K562 (cell line): ENCODE measurements at regions not wholly inside any gene's neighbourhood (a gene's known extent, or its start where the extent isn't known, plus 50 kb on each side); places are given as distances from the start of the nearest gene placed in this dataset.

Experiments
- ATAC-seq: fragments of 200-7000 bp; cut with Tn5 transposase; 3 replicates; pipeline ENCODE4 v1.9.1; 2020; ENCODE audit warnings: moderate library complexity
- BruUV-seq: library from RNA; stranded (reverse); fragments of 400-500 nt; replicated peaks from 2 replicates; lab custom pipeline; 2021; lab: Mats Ljungman, UMichigan
- CTCF ChIA-PET: fragments of 300-600 bp; formaldehyde crosslinking; extraction: SDS; loops from one replicate; lab custom pipeline; 2021; ENCODE audit warnings: low intra/inter-chr PET ratio; lab: Yijun Ruan, JAX
- POLR2A ChIA-PET: fragments of 300-600, 350-650 bp; sonication (Branson Sonifier 250); formaldehyde crosslinking; extraction: SDS; loops from one replicate; lab custom pipeline; 2021; ENCODE audit warnings: antibody characterized with exemption, inconsistent platforms; lab: Yijun Ruan, JAX
- DNase-seq, 4 experiments: peaks; one replicate each; pipeline versions ENCODE4 v3.0.0 to v3.0.0-alpha.2; 2011 to 2018; ENCODE audit warnings: low spot score in 3 of 4, mixed read lengths in 3 of 4; ENCODE audit errors: extremely low read depth in 1 of 4
- FAIRE-seq: peaks from 2 replicates; lab custom pipeline; 2011; peaks lifted over from hg19 to GRCh38; lab: Jason Lieb, UNC
- H2AFZ ChIP-seq: 2 replicates; pipeline ENCODE4 v1.6.0; 2011; ENCODE audit warnings: low read depth, low read length, control low read depth, inconsistent platforms
- H3K27ac ChIP-seq: fragments of 200-600 bp; 3 replicates; pipeline ENCODE4 v1.8.0; 2011; ENCODE audit warnings: low read depth, mild to moderate bottlenecking, control low read depth, inconsistent platforms, low read length, moderate library complexity, mixed read lengths; ENCODE audit errors: extremely low read depth
- H3K27me3 ChIP-seq, 2 experiments: fragments of 300-600 bp in 1 of 2; 2 replicates in 1 of 2; 3 replicates in 1 of 2; pipeline versions ENCODE4 v1.6.0 to v1.8.0; 2011; ENCODE audit warnings: inconsistent platforms in 2 of 2, low read length in 2 of 2, mild to moderate bottlenecking in 1 of 2, mixed read lengths in 1 of 2, moderate library complexity in 1 of 2; ENCODE audit not compliant: control insufficient read depth in 2 of 2, insufficient read depth in 2 of 2
- H3K36me3 ChIP-seq: fragments of 300-600 bp; 3 replicates; pipeline ENCODE4 v1.8.0; 2011; ENCODE audit warnings: mild to moderate bottlenecking, low read length, inconsistent platforms; ENCODE audit not compliant: control insufficient read depth, insufficient read depth
- H3K4me1 ChIP-seq, 2 experiments: fragments of 200-600 bp in 1 of 2; replicated peaks in 1 of 2; 2 replicates in 1 of 2; 3 replicates in 1 of 2; pipeline versions ENCODE4 v1.5.1 to v1.8.0; 2011; ENCODE audit warnings: inconsistent platforms in 2 of 2, low read length in 2 of 2, mild to moderate bottlenecking in 1 of 2, mixed read lengths in 1 of 2, moderate library complexity in 1 of 2; ENCODE audit not compliant: control insufficient read depth in 2 of 2, insufficient read depth in 2 of 2
- H3K4me2 ChIP-seq: 2 replicates; pipeline ENCODE4 v1.6.1; 2011; ENCODE audit warnings: low read length, control low read depth, inconsistent platforms, mixed read lengths; ENCODE audit not compliant: insufficient read depth
- H3K4me3 ChIP-seq: fragments of 200-600 bp; sonication (generic), shearing (Covaris generic); 2 replicates; pipeline ENCODE4 v1.5.1; 2016; ENCODE audit warnings: control low read depth, inconsistent platforms
- H3K79me2 ChIP-seq: fragments of 200-600 bp; 3 replicates; pipeline ENCODE4 v1.8.0; 2011; ENCODE audit warnings: low read length, inconsistent platforms; ENCODE audit not compliant: control insufficient read depth, insufficient read depth
- H3K9ac ChIP-seq, 2 experiments: 2 replicates each; pipeline versions ENCODE4 v1.6.0 to v1.6.1; 2011; ENCODE audit warnings: low read depth in 2 of 2, low read length in 2 of 2, control low read depth in 1 of 2, inconsistent platforms in 1 of 2, mild to moderate bottlenecking in 1 of 2, mixed read lengths in 1 of 2; ENCODE audit not compliant: insufficient read depth in 1 of 2
- H3K9me1 ChIP-seq: one replicate; pipeline ENCODE4 v1.6.0; 2011; ENCODE audit warnings: inconsistent platforms, mild to moderate bottlenecking, low read length, moderate library complexity; ENCODE audit not compliant: control insufficient read depth, insufficient read depth
- H3K9me3 ChIP-seq: replicated peaks from 2 replicates; pipeline ENCODE4 v1.5.1; 2011; ENCODE audit warnings: low read depth, low read length, inconsistent platforms; ENCODE audit not compliant: control insufficient read depth, insufficient read depth
- H4K20me1 ChIP-seq: replicated peaks from 2 replicates; pipeline ENCODE4 v1.6.1; 2011; ENCODE audit warnings: low read length, inconsistent platforms, mixed read lengths; ENCODE audit not compliant: control insufficient read depth, insufficient read depth
- CREBBP ChIP-seq: IDR thresholded peaks from one replicate; pipeline ENCODE4 v1.6.1; 2012; ENCODE audit warnings: low read depth, mild to moderate bottlenecking, control low read depth, inconsistent platforms, low read length
- CSDE1 ChIP-seq, 2 experiments: fragments of 450-650 bp; IDR thresholded peaks; 2 replicates each; pipeline ENCODE4 v1.6.1; 2016; ENCODE audit warnings: mild to moderate bottlenecking in 1 of 2
- EP300 ChIP-seq: IDR thresholded peaks from 2 replicates; pipeline ENCODE4 v1.6.1; 2012; ENCODE audit warnings: low read length, improper control_type of control experiment
- HMGN3 ChIP-seq: IDR thresholded peaks from 2 replicates; pipeline ENCODE4 v1.6.1; 2011; ENCODE audit warnings: borderline replicate concordance, low read depth, mild to moderate bottlenecking, mixed read lengths, low read length; ENCODE audit not compliant: insufficient read length; ENCODE audit errors: extremely low read depth
- MGA ChIP-seq: fragments of 450-650 bp; IDR thresholded peaks from 2 replicates; pipeline ENCODE4 v1.6.1; 2016; ENCODE audit warnings: mild to moderate bottlenecking, moderate library complexity
- TAF7 ChIP-seq: fragments of 450-650 bp; IDR thresholded peaks from 2 replicates; pipeline ENCODE4 v1.6.1; 2016; ENCODE audit warnings: missing genetic modification characterization, missing compliant biosample characterization
- ZNF41 ChIP-seq: fragments of 250-450 bp; sonication (Bioruptor Pico); conservative IDR thresholded peaks from 2 replicates; pipeline ENCODE4 v1.4.0; 2020; ENCODE audit warnings: mild to moderate bottlenecking
- WGBS: fragments of 100-300 bp; shearing (Covaris generic); methylation state at CpG from one replicate; pipeline ENCODE4 v1.1.6; 2016; ENCODE audit warnings: low coverage, mixed read lengths; ENCODE audit not compliant: insufficient coverage; ENCODE audit errors: missing lambda C conversion rate; 5-methylcytosine and 5-hydroxymethylcytosine counted together
- in situ Hi-C: fragments of 300-500 bp; cut with MboI; formaldehyde crosslinking; loops from 4 replicates; pipeline ENCODE4 v1.15.0; 2018; ENCODE audit warnings: inconsistent platforms, mixed read lengths
- intact Hi-C: fragments of 100-400 bp; cut with micrococcal nuclease; formaldehyde crosslinking; loops from 2 replicates; pipeline ENCODE4 v1.14.2; 2022

GRCh38 chr6:165760126-165760802 is 97.2 kb upstream of the PDE10A start:
- H4K20me1 ChIP-seq: no peaks in the 10 kb centered on the region
- no peaks in the 10 kb centered on the region for H3K4me1 ChIP-seq
- TF ChIP-seq TAF7 (tag) (no peak), CREBBP (no peak), HMGN3 (no peak), CSDE1 (IDR thresholded peaks at IDR 0.05) (no peak), MGA (no peak), ZNF41 (CRISPR knock-in tag) (no peak), EP300 (no peak)
- no peak overlapping the region for H3K27ac ChIP-seq
- no peaks in the 10 kb centered on the region for H3K79me2 ChIP-seq
- no peak overlapping the region for H2AFZ ChIP-seq
- H3K9me1 ChIP-seq: no peaks in the 10 kb centered on the region
- no peaks in the 10 kb centered on the region for H3K36me3 ChIP-seq
- BruUV-seq: no TSS peak
- ChIA-PET CTCF (no interaction called here), POLR2A (no interaction called here)
- H3K4me3 ChIP-seq: no peak overlapping the region
- FAIRE-seq (no peak), DNase-seq (no peak), ATAC-seq (no peak)
- in situ Hi-C loops: no loop called here
- intact Hi-C loops: no loop called here
- H3K27me3 ChIP-seq: no peaks in the 10 kb centered on the region
- no peak overlapping the region for H3K9ac ChIP-seq
- no peak overlapping the region for H3K4me2 ChIP-seq
- no peaks in the 10 kb centered on the region for H3K9me3 ChIP-seq
- WGBS: 0% methylated on average over 7 of the region's 7 CpGs
